Spleen (tissue), 11 donors: ENCODE measurements at regions not wholly inside any gene's neighbourhood (a gene's known extent, or its start where the extent isn't known, plus 50 kb on each side); places are given as distances from the start of the nearest gene placed in this dataset.
A peak's percentile ranks its signal among the peaks of the same experiment; 100 is the strongest.

Source experiments
- DNase-seq: peaks from one replicate; pipeline ENCODE4 v3.0.0-alpha.2; 2020
- H3K27ac ChIP-seq, 8 donors: fragments of 200-600 bp; sonication (generic) in 7 of 8; 1 replicate in 4 of 8; 2 replicates in 4 of 8; pipeline versions ENCODE4 v1.5.0 to v1.8.0; 2016 to 2021; ENCODE audit warnings: inconsistent platforms in 4 of 8, mild to moderate bottlenecking in 4 of 8, moderate library complexity in 1 of 8
- H3K27me3 ChIP-seq, 7 donors: fragments of 200-600 bp; sonication (generic) in 6 of 7; replicated peaks in 1 of 7; 1 replicate in 4 of 7; 2 replicates in 3 of 7; pipeline versions ENCODE4 v1.5.0 to v1.8.0; 2016 to 2021; ENCODE audit warnings: inconsistent platforms in 3 of 7, mild to moderate bottlenecking in 1 of 7
- H3K36me3 ChIP-seq, 6 donors: fragments of 200-600 bp; sonication (generic) in 5 of 6; 1 replicate in 4 of 6; 2 replicates in 2 of 6; pipeline versions ENCODE4 v1.5.0 to v1.8.0; 2016 to 2021; ENCODE audit warnings: inconsistent platforms in 2 of 6
- H3K4me1 ChIP-seq, 6 donors: fragments of 200-600 bp; sonication (generic) in 5 of 6; 1 replicate in 3 of 6; 2 replicates in 3 of 6; pipeline versions ENCODE4 v1.5.0 to v1.8.0; 2016 to 2021; ENCODE audit warnings: inconsistent platforms in 3 of 6
- H3K4me3 ChIP-seq, 8 donors: fragments of 200-600 bp; sonication (generic) in 7 of 8; 1 replicate in 4 of 8; 2 replicates in 4 of 8; pipeline versions ENCODE4 v1.5.0 to v1.8.0; 2016 to 2021; ENCODE audit warnings: inconsistent platforms in 4 of 8, mild to moderate bottlenecking in 4 of 8, moderate library complexity in 2 of 8
- H3K9me3 ChIP-seq, 8 donors: fragments of 200-600 bp; sonication (generic) in 7 of 8; 1 replicate in 4 of 8; 2 replicates in 4 of 8; pipeline versions ENCODE4 v1.5.0 to v1.8.0; 2016 to 2021; ENCODE audit warnings: inconsistent platforms in 4 of 8
- POLR2A ChIP-seq, 3 donors: fragments of 450-650 bp; IDR thresholded peaks; one replicate each; pipeline ENCODE4 v1.5.1; 2017; ENCODE audit warnings: antibody characterized with exemption in 3 of 3, mild to moderate bottlenecking in 1 of 3
- POLR2AphosphoS5 ChIP-seq, 3 donors: sonication (generic); formaldehyde crosslinking; IDR thresholded peaks; one replicate each; pipeline ENCODE4 v1.5.1; 2017; ENCODE audit warnings: antibody characterized with exemption in 3 of 3
- WGBS, 5 donors: extraction: QIAGEN DNeasy Blood & Tissue Kit in 3 of 5; methylation state at CpG; one replicate each; pipeline versions ENCODE4 v1.1.5 to v1.1.7; 2013 to 2018; 5-methylcytosine and 5-hydroxymethylcytosine counted together
- intact Hi-C: fragments of 100-400 bp; cut with DNase I; formaldehyde crosslinking; loops from one replicate; pipeline ENCODE4 v1.15.0; 2023; ENCODE audit warnings: low total_unique reads
- TF ChIP-seq, protein P1 (sequence below), 11 experiments: fragments of 200-600 bp in 7 of 11; fragments of 450-650 bp in 4 of 11; sonication (generic) in 4 of 11; IDR thresholded peaks in 8 of 11; conservative IDR thresholded peaks in 3 of 11; 1 replicate in 7 of 11; 2 replicates in 4 of 11; pipeline versions ENCODE4 v1.4.0 to v1.8.0; 2016 to 2021; ENCODE audit warnings: antibody characterized with exemption in 11 of 11, inconsistent platforms in 4 of 11, mild to moderate bottlenecking in 1 of 11
- donor health status: healthy with polysubstance abuse.
- donor health status: DM: no; HTN: no; CAD: no; lungs with moderate emphysema.
- donor health status: DM: no; HTN: no; CAD: no.
- donor health status: Bipolar disorder and iron deficiency.
- donor health status: healthy.
- donor health status: DM: no; HTN: no; CAD: no.
- donor health status: DM: yes; HTN: yes; CAD: no.

GRCh38 chr15:70526221-70526973 lies 237.0 kb downstream of the UACA start:
- Histone ChIP-seq H3K27me3 (no peaks in the 10 kb centered on the region), H3K27ac (no peak overlapping the region), H3K4me1 (peaks cover 4 to 46% (median 26%) of the 10 kb centered on the region in 6 donors), H3K4me3 (peak overlapping the region in 1 of 8 donors; percentile 22), H3K36me3 (no peaks in the 10 kb centered on the region), H3K9me3 (peaks cover 0 to 5% (median 0%) of the 10 kb centered on the region in 8 donors)
- DNase-seq = peak; percentile 78
- 50 to 66% (median 58%) methylated on average over 12 of the region's 12 CpGs for WGBS, 5 donors
- TF ChIP-seq, protein P1, sequence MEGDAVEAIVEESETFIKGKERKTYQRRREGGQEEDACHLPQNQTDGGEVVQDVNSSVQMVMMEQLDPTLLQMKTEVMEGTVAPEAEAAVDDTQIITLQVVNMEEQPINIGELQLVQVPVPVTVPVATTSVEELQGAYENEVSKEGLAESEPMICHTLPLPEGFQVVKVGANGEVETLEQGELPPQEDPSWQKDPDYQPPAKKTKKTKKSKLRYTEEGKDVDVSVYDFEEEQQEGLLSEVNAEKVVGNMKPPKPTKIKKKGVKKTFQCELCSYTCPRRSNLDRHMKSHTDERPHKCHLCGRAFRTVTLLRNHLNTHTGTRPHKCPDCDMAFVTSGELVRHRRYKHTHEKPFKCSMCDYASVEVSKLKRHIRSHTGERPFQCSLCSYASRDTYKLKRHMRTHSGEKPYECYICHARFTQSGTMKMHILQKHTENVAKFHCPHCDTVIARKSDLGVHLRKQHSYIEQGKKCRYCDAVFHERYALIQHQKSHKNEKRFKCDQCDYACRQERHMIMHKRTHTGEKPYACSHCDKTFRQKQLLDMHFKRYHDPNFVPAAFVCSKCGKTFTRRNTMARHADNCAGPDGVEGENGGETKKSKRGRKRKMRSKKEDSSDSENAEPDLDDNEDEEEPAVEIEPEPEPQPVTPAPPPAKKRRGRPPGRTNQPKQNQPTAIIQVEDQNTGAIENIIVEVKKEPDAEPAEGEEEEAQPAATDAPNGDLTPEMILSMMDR (IDR thresholded peaks at IDR 0.05 in 8 of 11, conservative IDR thresholded peaks at IDR 0.05 in 3 of 11) = no peak
- TF ChIP-seq POLR2A (IDR thresholded peaks at IDR 0.05) = no peak
- no peak for TF ChIP-seq POLR2AphosphoS5 (IDR thresholded peaks at IDR 0.05)
- intact Hi-C loops = no loop called here

GRCh38 chr15:70525551-70525950 lies 237.8 kb downstream of the UACA start:
- 79 to 96% (median 93%) methylated on average over 1 of the region's 1 CpG for WGBS, 5 donors
- no peaks in the 10 kb centered on the region for H3K27me3 ChIP-seq
- H3K9me3 ChIP-seq = peaks cover 0 to 5% (median 0%) of the 10 kb centered on the region in 8 donors
- H3K36me3 ChIP-seq = no peaks in the 10 kb centered on the region
- TF ChIP-seq POLR2AphosphoS5 (IDR thresholded peaks at IDR 0.05) = no peak
- no peak overlapping the region for H3K27ac ChIP-seq
- intact Hi-C loops = no loop called here
- H3K4me1 ChIP-seq = peaks cover 4 to 46% (median 26%) of the 10 kb centered on the region in 6 donors
- DNase-seq = peak; percentile 1
- H3K4me3 ChIP-seq = no peak overlapping the region

GRCh38 chr15:70524470-70524869 lies 238.9 kb downstream of the UACA start:
- Histone ChIP-seq H3K4me3 (no peak overlapping the region), H3K36me3 (no peaks in the 10 kb centered on the region), H3K27ac (no peak overlapping the region), H3K27me3 (no peaks in the 10 kb centered on the region), H3K4me1 (peaks cover 4 to 40% (median 26%) of the 10 kb centered on the region in 6 donors), H3K9me3 (peaks cover 0 to 5% (median 0%) of the 10 kb centered on the region in 8 donors)
- intact Hi-C loops = no loop called here
- WGBS, 5 donors = 66 to 82% (median 80%) methylated on average over 6 of the region's 6 CpGs
- TF ChIP-seq POLR2AphosphoS5 (IDR thresholded peaks at IDR 0.05) = no peak
- TF ChIP-seq, protein P1 (IDR thresholded peaks at IDR 0.05 in 8 of 11, conservative IDR thresholded peaks at IDR 0.05 in 3 of 11) = no peak
- no peak for TF ChIP-seq POLR2A (IDR thresholded peaks at IDR 0.05)
- DNase-seq = peak; percentile 24

DNA sequence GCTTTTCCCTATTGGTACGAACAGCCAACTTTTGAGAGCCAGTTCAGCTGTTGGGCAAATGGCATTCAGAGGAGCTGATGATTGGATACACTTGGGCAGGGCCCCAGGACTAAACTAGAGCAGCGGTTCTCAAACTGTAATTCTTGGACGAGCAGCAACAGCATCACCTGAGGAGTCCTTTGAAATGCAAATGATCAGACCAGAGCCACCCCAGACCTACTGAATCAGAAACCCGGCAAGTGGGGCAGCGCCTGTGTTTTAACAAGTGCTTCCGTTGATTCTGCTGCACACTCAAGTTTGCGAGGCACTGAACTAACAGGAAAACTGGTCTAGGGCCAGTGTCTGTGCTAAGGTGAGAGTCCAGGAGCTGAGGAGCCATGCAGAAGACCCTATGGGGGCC lies 239.7 kb downstream of the UACA start:
- Histone ChIP-seq H3K9me3 (peaks cover 0 to 5% (median 0%) of the 10 kb centered on the region in 8 donors), H3K27me3 (no peaks in the 10 kb centered on the region), H3K27ac (no peak overlapping the region), H3K36me3 (no peaks in the 10 kb centered on the region), H3K4me3 (no peak overlapping the region), H3K4me1 (peaks cover 4 to 31% (median 20%) of the 10 kb centered on the region in 6 donors)
- 82 to 92% (median 88%) methylated on average over 7 of the region's 7 CpGs for WGBS, 5 donors
- intact Hi-C loops = no loop called here
- TF ChIP-seq POLR2A (IDR thresholded peaks at IDR 0.05) (no peak), POLR2AphosphoS5 (IDR thresholded peaks at IDR 0.05) (no peak)
- TF ChIP-seq, protein P1 (IDR thresholded peaks at IDR 0.05 in 8 of 11, conservative IDR thresholded peaks at IDR 0.05 in 3 of 11) = no peak
- peak; percentile 15 for DNase-seq
